ENCODE measurements at regions not wholly inside any gene's neighbourhood (a gene's known extent, or its start where the extent isn't known, plus 50 kb on each side); places are given as distances from the start of the nearest gene placed in this dataset.

DNA sequence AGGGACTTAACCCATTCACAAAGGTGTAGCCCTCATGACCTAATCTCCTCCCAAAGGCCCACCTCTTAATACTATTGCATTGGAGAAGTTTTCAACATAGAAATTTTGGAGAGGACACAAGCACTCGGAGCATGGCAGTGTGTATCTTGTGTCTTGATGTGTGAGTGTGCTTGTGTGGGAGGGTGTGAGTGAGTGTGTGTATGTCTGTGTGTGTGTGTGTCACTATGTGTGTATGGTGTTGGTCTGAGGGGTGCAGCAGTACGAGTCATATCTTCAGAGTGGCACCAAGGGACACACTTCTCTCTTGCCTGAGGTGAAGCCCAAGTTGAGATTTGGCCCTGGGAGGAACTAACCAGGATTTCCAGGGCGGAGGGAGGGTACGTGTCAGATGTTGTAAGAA lies 73.7 kb downstream of the NAV1 start:
- TF ChIP-seq, protein P1, sequence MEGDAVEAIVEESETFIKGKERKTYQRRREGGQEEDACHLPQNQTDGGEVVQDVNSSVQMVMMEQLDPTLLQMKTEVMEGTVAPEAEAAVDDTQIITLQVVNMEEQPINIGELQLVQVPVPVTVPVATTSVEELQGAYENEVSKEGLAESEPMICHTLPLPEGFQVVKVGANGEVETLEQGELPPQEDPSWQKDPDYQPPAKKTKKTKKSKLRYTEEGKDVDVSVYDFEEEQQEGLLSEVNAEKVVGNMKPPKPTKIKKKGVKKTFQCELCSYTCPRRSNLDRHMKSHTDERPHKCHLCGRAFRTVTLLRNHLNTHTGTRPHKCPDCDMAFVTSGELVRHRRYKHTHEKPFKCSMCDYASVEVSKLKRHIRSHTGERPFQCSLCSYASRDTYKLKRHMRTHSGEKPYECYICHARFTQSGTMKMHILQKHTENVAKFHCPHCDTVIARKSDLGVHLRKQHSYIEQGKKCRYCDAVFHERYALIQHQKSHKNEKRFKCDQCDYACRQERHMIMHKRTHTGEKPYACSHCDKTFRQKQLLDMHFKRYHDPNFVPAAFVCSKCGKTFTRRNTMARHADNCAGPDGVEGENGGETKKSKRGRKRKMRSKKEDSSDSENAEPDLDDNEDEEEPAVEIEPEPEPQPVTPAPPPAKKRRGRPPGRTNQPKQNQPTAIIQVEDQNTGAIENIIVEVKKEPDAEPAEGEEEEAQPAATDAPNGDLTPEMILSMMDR (IDR thresholded peaks at IDR 0.05), result no peak
- TF ChIP-seq EZH2 (IDR thresholded peaks at IDR 0.05), result no peak
